Head of caudate nucleus (tissue), 42 donors: ENCODE measurements at regions not wholly inside any gene's neighbourhood (a gene's known extent, or its start where the extent isn't known, plus 50 kb on each side); places are given as distances from the start of the nearest gene placed in this dataset.
"Not testable (repeated sequence)": the region's sequence is repeated elsewhere in the genome, so short reads cannot be mapped to it uniquely, and the experiment has no call there.

Source experiments
- DNase-seq, 42 donors: peaks; one replicate each; pipeline versions ENCODE4 v3.0.0 to v3.0.0-alpha.2; 2020 to 2021; ENCODE audit warnings: mixed read lengths in 7 of 42
- intact Hi-C: fragments of 100-400 bp; cut with DNase I; formaldehyde crosslinking; loops from one replicate; pipeline ENCODE4 v1.15.0; 2022

DNA sequence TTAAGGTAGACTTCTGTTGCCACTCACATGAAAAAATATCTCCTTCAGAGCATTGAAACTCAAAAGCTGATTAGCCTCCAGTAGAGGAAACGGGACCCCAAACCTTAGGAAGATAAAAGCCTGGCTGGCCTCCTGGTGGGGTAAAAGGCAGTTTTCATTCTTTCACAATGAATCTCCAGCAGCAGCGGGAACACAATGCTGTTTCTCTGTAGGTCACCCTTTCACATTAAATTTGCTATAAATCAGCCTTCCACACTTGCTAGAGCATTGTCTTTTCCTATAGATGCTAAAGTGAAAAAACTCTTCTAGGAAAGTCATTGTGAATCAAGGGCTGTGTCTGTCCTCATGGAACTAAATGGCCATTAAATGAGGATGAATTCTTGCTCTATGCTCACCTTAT is 207.3 kb upstream of the MAGEB2 start:
- intact Hi-C loops: no loop called here
- DNase-seq: no peak

GRCh38 chrX:30010471-30010870 is 204.9 kb upstream of the MAGEB2 start:
- no peak for DNase-seq
- intact Hi-C loops: no loop called here

DNA sequence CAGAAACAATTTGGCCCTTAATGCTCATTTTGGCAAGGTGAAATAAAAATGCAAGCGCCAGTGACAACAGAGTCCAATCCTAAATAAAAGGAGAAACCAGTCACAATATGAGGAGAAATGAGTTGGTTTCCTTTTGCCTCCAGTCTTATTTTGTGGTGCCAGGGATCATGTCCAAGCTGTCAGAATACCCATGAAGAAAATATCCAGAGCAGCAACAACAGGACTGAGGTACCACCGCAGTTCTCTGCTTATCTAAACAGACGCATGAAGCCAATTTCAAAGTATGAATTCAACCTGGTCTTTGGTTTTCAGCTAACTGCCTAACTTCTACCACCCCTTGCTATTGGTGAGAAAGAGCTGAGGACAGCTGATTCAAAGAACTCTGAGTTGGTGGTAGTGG is 199.9 kb upstream of the MAGEB2 start:
- intact Hi-C loops: no loop called here

GRCh38 chrX:30027636-30028035 is 187.7 kb upstream of the MAGEB2 start:
- no peak for DNase-seq
- intact Hi-C loops: no loop called here

More for the DNA sequence above, 199.9 kb upstream of the MAGEB2 start:
- DNase-seq: no peak

DNA sequence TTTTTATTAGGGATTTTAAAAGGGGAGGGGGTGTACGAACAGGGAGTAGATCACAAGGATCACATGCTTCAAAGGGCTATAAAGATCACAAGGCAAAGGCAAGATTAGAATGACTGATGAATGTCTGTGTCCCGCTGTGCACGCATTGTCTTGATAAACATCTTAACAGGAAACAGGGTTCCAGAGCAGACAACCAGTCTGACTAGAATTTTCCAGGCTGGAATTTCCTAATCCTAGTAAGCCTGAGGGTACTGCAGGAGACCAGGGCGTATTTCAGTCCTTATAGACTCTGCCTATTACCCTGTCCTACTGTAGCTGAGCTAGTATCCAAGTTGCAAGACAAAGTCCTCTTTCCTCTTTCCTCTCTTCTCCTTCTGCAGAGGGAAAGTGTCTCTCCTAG is 179.0 kb upstream of the MAGEB2 start:
- intact Hi-C loops: not testable (repeated sequence)

DNA sequence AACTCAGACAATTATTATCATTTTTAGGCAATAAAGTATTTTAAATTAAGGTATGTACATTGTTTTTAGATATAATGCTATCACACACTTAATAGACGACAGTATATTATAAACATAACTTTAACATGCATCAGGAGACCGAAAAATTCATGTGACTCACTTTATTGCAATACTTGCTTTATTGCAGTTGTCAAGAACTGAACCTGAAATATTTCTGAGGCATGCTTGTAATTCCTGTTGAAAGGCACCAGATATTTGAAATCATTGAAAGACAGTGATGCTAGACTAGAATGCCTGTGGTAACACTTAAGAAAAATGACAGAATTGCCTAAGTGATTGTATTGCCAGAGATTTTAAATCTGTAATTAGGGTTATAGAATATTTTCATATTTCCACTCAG is 175.6 kb upstream of the MAGEB2 start:
- no peak for DNase-seq
- intact Hi-C loops: no loop called here

More for the DNA sequence above, 179.0 kb upstream of the MAGEB2 start:
- DNase-seq: not testable (repeated sequence)

GRCh38 chrX:30060718-30061117 is 154.6 kb upstream of the MAGEB2 start:
- intact Hi-C loops: no loop called here
- peak in 27 of 42 donors; percentile 2 to 63 (median 23) for DNase-seq

DNA sequence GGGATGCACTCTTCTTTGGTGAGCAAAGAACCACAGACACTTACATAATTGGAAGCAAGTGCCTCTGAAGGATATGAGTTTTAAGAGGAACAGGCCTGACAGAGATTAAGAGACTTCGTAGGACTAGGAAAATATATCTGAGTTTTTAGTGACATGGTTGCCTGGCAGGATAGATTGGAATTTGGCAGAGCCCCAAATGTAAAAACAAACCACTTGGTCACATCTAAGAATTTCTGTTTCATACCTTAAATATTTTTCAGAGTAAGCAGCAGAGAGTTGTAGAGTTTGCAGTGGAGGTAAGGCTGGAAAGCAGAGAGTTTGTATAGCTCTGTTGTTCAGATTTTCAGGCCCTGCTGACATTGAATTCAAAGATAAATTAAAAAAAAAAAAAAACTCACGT is 150.1 kb upstream of the MAGEB2 start:
- intact Hi-C loops: no loop called here
- no peak for DNase-seq

DNA sequence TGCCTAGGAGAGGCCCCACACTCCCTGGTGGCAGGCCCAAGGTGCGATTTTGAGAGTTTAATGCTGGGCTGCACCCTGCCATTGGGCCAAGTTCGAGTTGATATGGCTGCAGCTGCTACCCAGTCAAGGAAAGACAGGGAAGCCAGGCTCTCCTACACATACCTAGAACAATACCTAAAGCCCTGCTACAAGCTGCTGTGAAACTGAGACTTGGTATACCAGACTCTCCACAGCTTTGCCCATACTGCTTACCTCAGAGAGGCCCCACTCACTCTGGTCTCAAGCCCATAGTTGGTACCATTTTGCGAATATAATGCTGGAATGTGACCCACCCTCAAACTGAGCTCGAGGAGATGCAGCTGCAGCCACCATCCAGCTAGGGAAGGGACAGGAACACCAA is 147.7 kb upstream of the MAGEB2 start:
- intact Hi-C loops: no loop called here

DNA sequence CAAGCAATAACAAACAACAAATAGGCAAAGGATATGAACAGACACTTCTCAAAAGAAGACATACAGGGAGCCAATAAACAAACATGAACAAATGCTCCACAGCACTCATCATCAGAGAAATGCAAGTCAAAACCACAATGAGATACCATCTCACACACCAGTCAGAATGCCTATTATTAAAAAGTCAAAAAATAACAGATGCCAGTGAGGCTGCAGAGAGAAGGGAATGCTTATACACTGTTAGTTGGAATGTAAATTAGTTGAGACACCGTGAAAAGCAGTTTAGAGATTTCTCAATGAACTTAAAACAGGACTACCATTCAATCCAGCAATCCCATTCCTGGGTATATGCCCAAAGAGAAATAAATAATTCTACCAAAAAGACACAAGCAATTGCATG is 129.8 kb upstream of the MAGEB2 start:
- no peak for DNase-seq
- intact Hi-C loops: no loop called here

More for the DNA sequence above, 147.7 kb upstream of the MAGEB2 start:
- DNase-seq: no peak

GRCh38 chrX:30111431-30111830 is 103.9 kb upstream of the MAGEB2 start:
- intact Hi-C loops: no loop called here

GRCh38 chrX:30141966-30142365 is 73.4 kb upstream of the MAGEB2 start:
- DNase-seq: peak in 7 of 42 donors; percentile 1 to 36 (median 11)
- intact Hi-C loops: no loop called here

More at GRCh38 chrX:30111431-30111830, 103.9 kb upstream of the MAGEB2 start:
- DNase-seq: no peak

- no peak for DNase-seq
- intact Hi-C loops: no loop called here
Measured at GRCh38 chrX:30144221-30144620, 71.1 kb upstream of the MAGEB2 start.

DNA sequence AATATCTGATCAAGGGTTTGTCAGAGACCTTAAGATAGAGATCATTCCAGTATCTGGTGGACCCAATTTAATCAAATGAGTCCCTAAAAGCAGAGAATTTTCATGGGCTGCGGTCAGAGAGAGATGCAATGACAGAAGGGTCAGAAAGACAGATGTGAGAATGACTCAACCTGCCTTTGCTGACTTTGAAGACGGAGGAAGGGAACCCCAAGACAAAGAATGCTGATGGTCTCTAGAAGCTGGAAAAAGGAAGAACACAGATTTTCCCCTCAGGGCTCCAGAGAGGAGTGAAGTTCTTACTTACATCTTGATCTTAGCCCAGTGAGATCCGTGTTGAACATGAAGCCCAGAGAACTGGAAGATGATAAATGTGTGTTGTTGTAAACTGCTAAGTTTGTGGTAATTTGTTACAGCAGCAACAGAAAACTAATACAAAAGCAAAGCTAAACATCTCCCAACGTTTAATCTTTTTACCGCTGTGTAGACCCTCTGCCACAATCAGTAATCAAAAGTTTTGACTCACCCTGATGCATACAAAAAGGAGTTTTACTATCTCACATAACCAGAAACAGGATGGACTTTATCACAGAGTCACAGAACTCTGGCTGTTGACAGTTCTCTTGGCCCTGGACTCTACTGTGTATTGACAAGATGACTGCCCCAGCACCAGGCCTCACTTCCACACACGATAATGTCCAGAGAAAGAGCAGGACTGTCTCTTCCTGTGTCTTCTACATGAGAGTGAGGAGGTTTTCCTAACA is 70.2 kb upstream of the MAGEB2 start:
- intact Hi-C loops: no loop called here
- DNase-seq: no peak

- DNase-seq: no peak
- intact Hi-C loops: no loop called here
Measured at GRCh38 chrX:30147996-30148643, 67.2 kb upstream of the MAGEB2 start.

DNA sequence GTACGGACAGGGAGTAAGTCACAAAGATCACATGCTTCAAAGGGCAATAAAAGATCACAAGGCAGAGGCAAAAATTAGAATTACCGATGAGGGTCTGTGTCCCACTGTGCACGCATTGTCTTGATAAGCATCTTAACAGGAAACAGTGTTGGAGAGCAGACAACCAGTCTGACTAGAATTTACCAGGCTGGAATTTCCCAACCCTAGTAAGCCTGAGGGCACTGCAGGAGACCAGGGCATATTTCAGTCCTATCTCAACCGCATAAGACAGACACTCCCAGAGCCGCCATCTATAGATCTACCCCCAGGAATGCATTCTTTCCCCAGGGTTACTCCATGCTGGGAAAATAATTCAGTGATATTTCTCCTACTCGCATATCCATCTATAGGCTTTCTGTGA is 66.2 kb upstream of the MAGEB2 start:
- intact Hi-C loops: not testable (repeated sequence)

DNA sequence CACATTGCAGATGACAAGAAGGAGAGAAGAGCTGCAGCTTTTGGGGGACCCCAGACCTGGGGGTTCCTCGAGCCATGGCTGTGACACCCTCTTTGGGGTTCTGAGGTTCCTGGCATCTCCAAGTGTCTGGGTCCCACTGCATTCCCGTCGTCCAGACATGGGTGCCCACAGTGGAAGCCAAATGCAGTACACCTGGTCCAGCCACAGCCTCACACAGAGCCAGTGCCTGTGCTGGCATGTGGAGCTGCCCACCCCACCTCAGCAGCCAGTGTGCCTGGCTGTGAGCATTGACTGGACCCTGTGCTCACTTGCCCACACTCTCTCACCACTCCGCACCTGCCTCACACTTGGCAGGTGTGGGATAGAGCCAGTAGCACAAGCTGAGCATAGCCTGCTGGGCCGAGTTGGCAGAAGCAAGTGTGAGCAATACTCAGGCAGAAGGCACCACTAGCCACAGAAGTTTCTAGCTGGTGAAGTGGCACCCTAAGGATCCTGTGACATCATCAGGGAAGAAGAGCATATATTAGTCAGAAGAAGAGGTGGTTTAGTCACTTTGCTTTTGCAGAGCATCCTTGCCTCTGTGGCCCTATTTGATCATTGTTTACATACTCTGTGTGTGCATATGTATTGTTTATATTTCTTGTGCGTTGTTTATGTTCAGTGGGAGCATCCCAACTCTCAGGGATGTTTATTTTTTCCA is 65.0 kb upstream of the MAGEB2 start:
- intact Hi-C loops: no loop called here
- DNase-seq: no peak

More for the DNA sequence above, 66.2 kb upstream of the MAGEB2 start:
- not testable (repeated sequence) for DNase-seq

- intact Hi-C loops: no loop called here
- DNase-seq: no peak
Measured at GRCh38 chrX:30151964-30152363, 63.4 kb upstream of the MAGEB2 start.

DNA sequence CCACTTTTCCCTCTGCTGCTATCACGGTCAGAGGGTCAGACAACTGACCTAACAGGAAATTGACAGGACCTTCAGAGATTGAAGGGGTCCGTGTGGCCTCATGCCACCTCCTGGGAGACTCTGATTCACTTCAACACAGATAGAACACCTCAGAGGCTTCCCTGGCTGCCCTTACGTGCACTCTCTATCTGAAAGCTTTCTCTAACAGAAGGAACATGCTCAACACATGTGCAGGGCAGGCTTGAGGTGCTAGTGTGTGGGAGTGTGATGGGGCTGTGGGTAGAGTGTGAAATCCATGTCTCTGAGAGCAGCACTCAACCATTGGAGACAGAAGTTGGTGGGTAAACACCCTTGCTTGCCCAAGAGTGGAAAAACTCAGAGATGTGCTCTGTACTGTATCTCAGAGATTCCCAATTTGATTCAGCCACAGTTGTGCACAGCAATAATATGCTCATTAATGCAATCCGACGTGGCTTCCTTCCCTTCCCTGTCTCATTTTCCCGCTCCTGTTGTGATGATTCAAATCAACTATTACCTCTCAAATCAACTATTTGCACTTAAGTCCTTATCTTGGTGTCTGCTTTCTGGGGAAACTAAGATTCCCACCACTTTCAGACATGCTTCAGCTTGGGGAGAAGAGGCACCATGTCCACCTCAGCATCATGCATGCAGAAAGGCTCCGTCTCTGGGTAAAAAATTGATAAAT is 62.0 kb upstream of the MAGEB2 start:
- DNase-seq: no peak
- intact Hi-C loops: no loop called here

- intact Hi-C loops: no loop called here
- DNase-seq: no peak
Measured at GRCh38 chrX:30153881-30154260, 61.5 kb upstream of the MAGEB2 start.
